Hepatocyte (in vitro differentiated cells): ENCODE measurements at regions not wholly inside any gene's neighbourhood (a gene's known extent, or its start where the extent isn't known, plus 50 kb on each side); places are given as distances from the start of the nearest gene placed in this dataset.

Experiments
- DNase-seq: peaks from one replicate; pipeline ENCODE4 v3.0.0-alpha.2; 2016; ENCODE audit warnings: low spot score
- H2AFZ ChIP-seq: fragments of 200-600 bp; sonication (generic); 2 replicates; pipeline ENCODE4 v1.6.0; 2016; ENCODE audit warnings: antibody characterized with exemption, mild to moderate bottlenecking
- H3K27ac ChIP-seq: fragments of 200-600 bp; sonication (generic); 2 replicates; pipeline ENCODE4 v1.5.1; 2016; ENCODE audit warnings: mild to moderate bottlenecking
- H3K27me3 ChIP-seq: fragments of 200-600 bp; sonication (generic); 2 replicates; pipeline ENCODE4 v1.6.1; 2016
- H3K36me3 ChIP-seq: fragments of 200-600 bp; sonication (generic); replicated peaks from 2 replicates; pipeline ENCODE4 v1.5.1; 2016; ENCODE audit warnings: low read depth; ENCODE audit not compliant: insufficient read depth
- H3K4me1 ChIP-seq: fragments of 200-600 bp; sonication (generic); 2 replicates; pipeline ENCODE4 v1.5.1; 2016; ENCODE audit warnings: mild to moderate bottlenecking, moderate library complexity; ENCODE audit not compliant: insufficient read depth
- H3K4me2 ChIP-seq: fragments of 200-600 bp; sonication (generic); 2 replicates; pipeline ENCODE4 v1.6.0; 2016
- H3K4me3 ChIP-seq: fragments of 200-600 bp; sonication (generic); 2 replicates; pipeline ENCODE4 v1.5.1; 2016; ENCODE audit warnings: mild to moderate bottlenecking
- H3K79me2 ChIP-seq: fragments of 200-600 bp; sonication (generic); 2 replicates; pipeline ENCODE4 v1.6.0; 2017; ENCODE audit warnings: mild to moderate bottlenecking
- H3K9me2 ChIP-seq: fragments of 200-600 bp; sonication (generic); replicated peaks from 2 replicates; pipeline ENCODE4 v1.6.0; 2017; ENCODE audit warnings: mild to moderate bottlenecking; ENCODE audit not compliant: insufficient read depth
- H3K9me3 ChIP-seq: fragments of 200-600 bp; sonication (generic); 2 replicates; pipeline ENCODE4 v1.5.1; 2016; ENCODE audit warnings: low read depth, mild to moderate bottlenecking
- H4K20me1 ChIP-seq: fragments of 200-600 bp; sonication (generic); 2 replicates; pipeline ENCODE4 v1.6.0; 2016; ENCODE audit warnings: mild to moderate bottlenecking; ENCODE audit not compliant: insufficient read depth, poor library complexity, severe bottlenecking
- EZH2 ChIP-seq: fragments of 200-600 bp; sonication (generic); IDR thresholded peaks from 2 replicates; pipeline ENCODE4 v1.6.1; 2016; ENCODE audit warnings: antibody characterized with exemption, mild to moderate bottlenecking, borderline replicate concordance
- EZH2phosphoT487 ChIP-seq: fragments of 200-600 bp; sonication (generic); IDR thresholded peaks from one replicate; pipeline ENCODE4 v1.6.1; 2018; ENCODE audit warnings: antibody characterized with exemption, mild to moderate bottlenecking, low read depth, moderate library complexity; ENCODE audit not compliant: unreplicated experiment, severe bottlenecking
- WGBS: methylation state at CpG from one replicate; pipeline ENCODE4 v1.1.6; 2016; ENCODE audit warnings: low lambda C conversion rate; ENCODE audit errors: missing lambda C conversion rate; 5-methylcytosine and 5-hydroxymethylcytosine counted together
- TF ChIP-seq, protein P1 (sequence below): fragments of 200-600 bp; sonication (generic); IDR thresholded peaks from 2 replicates; pipeline ENCODE4 v1.5.1; 2016; ENCODE audit warnings: antibody characterized with exemption, mild to moderate bottlenecking; ENCODE audit not compliant: poor library complexity

DNA sequence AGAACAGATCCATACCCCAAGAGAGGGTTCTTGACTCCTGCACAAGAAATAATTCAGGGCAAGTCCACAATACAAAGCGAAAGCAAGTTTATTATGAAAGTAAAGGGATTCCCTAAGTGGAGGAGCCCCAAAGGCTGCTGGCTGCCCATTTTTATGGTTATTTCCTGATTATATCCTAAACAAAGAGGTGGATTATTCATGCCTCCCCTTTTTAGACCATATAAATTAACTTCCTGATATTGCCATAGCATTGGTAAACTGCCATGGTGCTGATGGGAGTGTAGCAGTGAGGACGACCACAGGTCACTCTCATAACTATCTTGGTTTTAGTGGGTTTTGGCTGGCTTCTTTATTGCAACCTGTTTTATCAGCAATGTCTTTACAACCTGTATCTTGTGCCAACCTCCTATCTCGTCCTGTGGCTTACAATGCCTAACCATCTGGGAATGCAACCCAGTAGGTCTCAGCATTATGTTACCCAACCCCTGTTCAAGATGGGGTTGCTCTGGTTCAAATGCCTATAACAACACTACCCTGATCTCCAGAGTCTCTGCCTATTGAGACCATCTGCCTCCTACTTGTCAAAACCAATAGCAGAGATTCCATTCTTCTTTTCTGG lies 154.4 kb upstream of the GRAMD2B start:
- no peaks in the 10 kb centered on the region for H4K20me1 ChIP-seq
- H3K9me2 ChIP-seq: no peaks in the 10 kb centered on the region
- TF ChIP-seq, protein P1, sequence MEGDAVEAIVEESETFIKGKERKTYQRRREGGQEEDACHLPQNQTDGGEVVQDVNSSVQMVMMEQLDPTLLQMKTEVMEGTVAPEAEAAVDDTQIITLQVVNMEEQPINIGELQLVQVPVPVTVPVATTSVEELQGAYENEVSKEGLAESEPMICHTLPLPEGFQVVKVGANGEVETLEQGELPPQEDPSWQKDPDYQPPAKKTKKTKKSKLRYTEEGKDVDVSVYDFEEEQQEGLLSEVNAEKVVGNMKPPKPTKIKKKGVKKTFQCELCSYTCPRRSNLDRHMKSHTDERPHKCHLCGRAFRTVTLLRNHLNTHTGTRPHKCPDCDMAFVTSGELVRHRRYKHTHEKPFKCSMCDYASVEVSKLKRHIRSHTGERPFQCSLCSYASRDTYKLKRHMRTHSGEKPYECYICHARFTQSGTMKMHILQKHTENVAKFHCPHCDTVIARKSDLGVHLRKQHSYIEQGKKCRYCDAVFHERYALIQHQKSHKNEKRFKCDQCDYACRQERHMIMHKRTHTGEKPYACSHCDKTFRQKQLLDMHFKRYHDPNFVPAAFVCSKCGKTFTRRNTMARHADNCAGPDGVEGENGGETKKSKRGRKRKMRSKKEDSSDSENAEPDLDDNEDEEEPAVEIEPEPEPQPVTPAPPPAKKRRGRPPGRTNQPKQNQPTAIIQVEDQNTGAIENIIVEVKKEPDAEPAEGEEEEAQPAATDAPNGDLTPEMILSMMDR: no peak
- TF ChIP-seq EZH2phosphoT487: no peak
- TF ChIP-seq EZH2: no peak
- no peaks in the 10 kb centered on the region for H3K4me1 ChIP-seq
- H3K36me3 ChIP-seq: no peaks in the 10 kb centered on the region
- WGBS: 75% methylated on average over 3 of the region's 3 CpGs
- H3K4me3 ChIP-seq: no peak overlapping the region
- H3K4me2 ChIP-seq: no peak overlapping the region
- no peaks in the 10 kb centered on the region for H3K27me3 ChIP-seq
- DNase-seq: no peak
- no peak overlapping the region for H3K27ac ChIP-seq
- no peak overlapping the region for H2AFZ ChIP-seq
- no peaks in the 10 kb centered on the region for H3K9me3 ChIP-seq
- H3K79me2 ChIP-seq: no peaks in the 10 kb centered on the region

DNA sequence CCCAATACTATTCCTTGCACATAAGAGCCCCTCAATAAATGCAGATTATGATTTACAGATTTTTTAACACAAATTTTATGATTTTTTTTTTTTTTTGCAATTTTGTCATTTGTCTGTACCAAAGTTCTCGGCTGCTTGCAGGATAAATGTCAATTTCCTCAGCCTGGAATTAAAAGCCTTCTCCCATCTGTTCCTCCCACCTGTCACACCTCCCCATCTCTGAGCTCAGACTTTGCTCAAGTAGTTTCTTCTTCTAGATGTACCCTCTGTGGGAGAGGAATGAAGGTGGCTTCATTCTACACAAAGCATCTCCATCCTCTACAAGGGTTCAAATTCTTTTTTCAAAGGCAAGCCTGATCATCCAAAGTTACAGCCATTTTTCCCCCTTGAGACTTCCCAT lies 153.7 kb upstream of the GRAMD2B start:
- Histone ChIP-seq H2AFZ (no peak overlapping the region), H3K4me2 (no peak overlapping the region), H3K9me2 (no peaks in the 10 kb centered on the region), H3K27me3 (no peaks in the 10 kb centered on the region), H4K20me1 (no peaks in the 10 kb centered on the region), H3K79me2 (no peaks in the 10 kb centered on the region), H3K36me3 (no peaks in the 10 kb centered on the region), H3K4me3 (no peak overlapping the region), H3K4me1 (no peaks in the 10 kb centered on the region), H3K27ac (no peak overlapping the region), H3K9me3 (no peaks in the 10 kb centered on the region)
- 96% methylated on average over 1 of the region's 1 CpG for WGBS
- TF ChIP-seq EZH2 (no peak), EZH2phosphoT487 (no peak)
- DNase-seq: no peak

DNA sequence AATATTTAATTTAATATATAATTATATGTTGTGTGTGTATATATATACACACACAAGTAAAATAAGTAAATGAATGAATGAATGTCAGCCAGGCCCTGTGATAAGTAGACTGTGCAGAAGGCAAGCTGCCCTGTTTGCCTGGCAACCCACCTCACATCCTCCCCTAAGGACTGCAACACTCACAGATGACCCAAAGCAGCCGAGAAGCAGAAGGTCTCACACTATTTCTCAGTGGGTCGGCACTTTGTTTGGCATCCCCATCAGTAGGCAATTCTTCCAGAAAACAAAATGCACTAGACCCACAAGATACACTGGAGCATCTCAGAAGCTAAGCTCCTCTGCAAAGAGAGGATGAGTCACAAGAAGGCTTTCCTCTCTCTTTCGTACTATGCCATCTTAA lies 152.1 kb upstream of the GRAMD2B start:
- H4K20me1 ChIP-seq: no peaks in the 10 kb centered on the region
- no peak overlapping the region for H2AFZ ChIP-seq
- no peaks in the 10 kb centered on the region for H3K4me1 ChIP-seq
- WGBS: 98% methylated on average over 3 of the region's 3 CpGs
- H3K27ac ChIP-seq: no peak overlapping the region
- TF ChIP-seq, protein P1: no peak
- no peak for TF ChIP-seq EZH2
- no peak for TF ChIP-seq EZH2phosphoT487
- no peaks in the 10 kb centered on the region for H3K36me3 ChIP-seq
- H3K79me2 ChIP-seq: no peaks in the 10 kb centered on the region
- H3K4me3 ChIP-seq: no peak overlapping the region
- H3K4me2 ChIP-seq: no peak overlapping the region
- no peak for DNase-seq
- H3K9me2 ChIP-seq: no peaks in the 10 kb centered on the region
- no peaks in the 10 kb centered on the region for H3K9me3 ChIP-seq
- H3K27me3 ChIP-seq: no peaks in the 10 kb centered on the region

DNA sequence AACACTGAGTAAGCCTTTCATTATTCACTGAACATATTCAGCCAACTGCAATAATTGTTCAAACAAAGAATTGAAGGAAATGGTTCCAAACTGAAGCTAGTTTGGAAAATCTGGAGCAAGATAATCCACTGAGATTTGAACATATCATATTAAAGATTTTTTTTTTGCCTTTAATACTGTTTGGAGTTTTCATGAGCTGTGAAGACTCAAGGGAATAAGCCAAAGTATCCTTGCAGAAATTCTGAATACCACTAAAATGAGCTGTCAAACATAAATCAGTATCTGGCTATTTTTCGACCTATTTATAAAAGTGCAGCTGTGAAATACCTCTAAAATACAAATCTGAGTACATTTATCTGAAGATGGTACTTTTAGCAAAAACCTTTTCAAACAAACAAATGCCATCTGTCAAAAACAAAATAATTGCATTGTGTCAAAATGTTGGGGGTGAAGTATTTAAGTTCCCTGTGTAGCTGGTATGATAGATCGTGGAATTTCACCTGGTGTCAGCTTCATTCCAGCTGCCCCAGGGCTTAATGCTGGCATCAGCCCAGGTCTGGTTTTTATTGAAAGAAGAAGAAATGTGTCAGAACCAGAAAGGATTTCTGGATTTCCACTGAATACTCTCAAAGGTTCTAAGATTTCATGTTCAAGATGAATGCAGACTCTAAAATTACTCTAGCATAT lies 149.0 kb upstream of the GRAMD2B start:
- H3K9me3 ChIP-seq: no peaks in the 10 kb centered on the region
- no peak overlapping the region for H3K4me2 ChIP-seq
- no peaks in the 10 kb centered on the region for H3K27me3 ChIP-seq
- no peaks in the 10 kb centered on the region for H3K79me2 ChIP-seq
- no peak overlapping the region for H3K4me3 ChIP-seq
- H3K4me1 ChIP-seq: no peaks in the 10 kb centered on the region
- TF ChIP-seq, protein P1: no peak
- TF ChIP-seq EZH2 (no peak), EZH2phosphoT487 (no peak)
- H2AFZ ChIP-seq: no peak overlapping the region
- no peak for DNase-seq
- no peaks in the 10 kb centered on the region for H3K9me2 ChIP-seq
- no peaks in the 10 kb centered on the region for H4K20me1 ChIP-seq
- no peaks in the 10 kb centered on the region for H3K36me3 ChIP-seq
- no peak overlapping the region for H3K27ac ChIP-seq
- WGBS: 39% methylated on average over 2 of the region's 2 CpGs
